Fibroblast of lung (primary cell): ENCODE measurements at regions not wholly inside any gene's neighbourhood (a gene's known extent, or its start where the extent isn't known, plus 50 kb on each side); places are given as distances from the start of the nearest gene placed in this dataset.
A peak's percentile ranks its signal among the peaks of the same experiment; 100 is the strongest.

Source experiments
- DNase-seq, 2 donors: peaks; one replicate each; pipeline versions ENCODE4 v3.0.0 to v3.0.0-alpha.2; 2010; ENCODE audit warnings: low read depth in 2 of 2
- H2AFZ ChIP-seq: 2 replicates; pipeline ENCODE4 v1.5.1; 2012; ENCODE audit warnings: low read length, control low read depth, inconsistent platforms
- H3K27ac ChIP-seq: 2 replicates; pipeline ENCODE4 v1.5.1; 2011; ENCODE audit warnings: low read length, control low read depth; ENCODE audit not compliant: insufficient read depth
- H3K27me3 ChIP-seq: 2 replicates; pipeline ENCODE4 v1.5.1; 2011; ENCODE audit warnings: mild to moderate bottlenecking, low read length; ENCODE audit not compliant: control insufficient read depth, insufficient read depth
- H3K36me3 ChIP-seq: 2 replicates; pipeline ENCODE4 v1.5.1; 2011; ENCODE audit warnings: low read length; ENCODE audit not compliant: control insufficient read depth, insufficient read depth
- H3K4me1 ChIP-seq: 2 replicates; pipeline ENCODE4 v1.5.1; 2011; ENCODE audit warnings: low read length; ENCODE audit not compliant: control insufficient read depth, insufficient read depth; ENCODE audit errors: extremely low read depth
- H3K4me2 ChIP-seq: 2 replicates; pipeline ENCODE4 v1.5.1; 2011; ENCODE audit warnings: low read length, control low read depth; ENCODE audit not compliant: insufficient read depth; ENCODE audit errors: extremely low read depth
- H3K4me3 ChIP-seq, 4 experiments: fragments of 200-600 bp in 1 of 4; sonication (generic) in 1 of 4; replicated peaks in 1 of 4; 2 replicates each; pipeline ENCODE4 v1.5.1; 2011 to 2016; ENCODE audit warnings: low read length in 4 of 4, low read depth in 3 of 4, mild to moderate bottlenecking in 3 of 4, control low read depth in 2 of 4, inconsistent platforms in 1 of 4, mixed read lengths in 1 of 4; ENCODE audit not compliant: insufficient read depth in 1 of 4; ENCODE audit errors: control extremely low read depth in 1 of 4
- H3K79me2 ChIP-seq: 2 replicates; pipeline ENCODE4 v1.5.1; 2012; ENCODE audit warnings: mild to moderate bottlenecking, low read length, inconsistent platforms; ENCODE audit not compliant: control insufficient read depth, insufficient read depth
- H3K9ac ChIP-seq: 2 replicates; pipeline ENCODE4 v1.5.1; 2011; ENCODE audit warnings: mild to moderate bottlenecking, low read length, control low read depth; ENCODE audit not compliant: insufficient read depth
- H3K9me3 ChIP-seq: 2 replicates; pipeline ENCODE4 v1.5.1; 2012; ENCODE audit warnings: low read depth, low read length; ENCODE audit not compliant: control insufficient read depth, insufficient read depth
- H4K20me1 ChIP-seq: 2 replicates; pipeline ENCODE4 v1.5.1; 2011; ENCODE audit warnings: low read length; ENCODE audit not compliant: control insufficient read depth, insufficient read depth; ENCODE audit errors: extremely low read depth
- CTCF ChIP-seq, 2 donors: IDR thresholded peaks in 1 of 2; conservative IDR thresholded peaks in 1 of 2; 1 replicate in 1 of 2; 2 replicates in 1 of 2; pipeline ENCODE4 v1.5.1; 2011 to 2012; ENCODE audit warnings: low read length in 2 of 2, control low read depth in 1 of 2, inconsistent platforms in 1 of 2, low read depth in 1 of 2, mild to moderate bottlenecking in 1 of 2
- EZH2 ChIP-seq: IDR thresholded peaks from 2 replicates; pipeline ENCODE4 v1.5.1; 2012; ENCODE audit warnings: low read length, control low read depth, mild to moderate bottlenecking; ENCODE audit errors: missing control alignments

- H3K27me3 ChIP-seq: no peaks in the 10 kb centered on the region
- no peaks in the 10 kb centered on the region for H3K9me3 ChIP-seq
- H3K79me2 ChIP-seq: no peaks in the 10 kb centered on the region
- H4K20me1 ChIP-seq: no peaks in the 10 kb centered on the region
- TF ChIP-seq CTCF (conservative IDR thresholded peaks at IDR 0.05 in 1 of 2, IDR thresholded peaks at IDR 0.05 in 1 of 2; ENCODE audit: low read depth in 1 of 2, low read length in 2 of 2): no peak
- TF ChIP-seq EZH2: no peak
- no peak overlapping the region for H3K9ac ChIP-seq
- no peak overlapping the region for H3K27ac ChIP-seq
- no peaks in the 10 kb centered on the region for H3K36me3 ChIP-seq
- H3K4me2 ChIP-seq: no peak overlapping the region
- H3K4me1 ChIP-seq: no peaks in the 10 kb centered on the region
- no peak overlapping the region for H3K4me3 ChIP-seq
- peak in 1 of 2 donors; percentile 18 for DNase-seq
- H2AFZ ChIP-seq: no peak overlapping the region
These were observed 92.9 kb upstream of the TNIP3 start for GRCh38 chr4:121256887-121257466.

DNA sequence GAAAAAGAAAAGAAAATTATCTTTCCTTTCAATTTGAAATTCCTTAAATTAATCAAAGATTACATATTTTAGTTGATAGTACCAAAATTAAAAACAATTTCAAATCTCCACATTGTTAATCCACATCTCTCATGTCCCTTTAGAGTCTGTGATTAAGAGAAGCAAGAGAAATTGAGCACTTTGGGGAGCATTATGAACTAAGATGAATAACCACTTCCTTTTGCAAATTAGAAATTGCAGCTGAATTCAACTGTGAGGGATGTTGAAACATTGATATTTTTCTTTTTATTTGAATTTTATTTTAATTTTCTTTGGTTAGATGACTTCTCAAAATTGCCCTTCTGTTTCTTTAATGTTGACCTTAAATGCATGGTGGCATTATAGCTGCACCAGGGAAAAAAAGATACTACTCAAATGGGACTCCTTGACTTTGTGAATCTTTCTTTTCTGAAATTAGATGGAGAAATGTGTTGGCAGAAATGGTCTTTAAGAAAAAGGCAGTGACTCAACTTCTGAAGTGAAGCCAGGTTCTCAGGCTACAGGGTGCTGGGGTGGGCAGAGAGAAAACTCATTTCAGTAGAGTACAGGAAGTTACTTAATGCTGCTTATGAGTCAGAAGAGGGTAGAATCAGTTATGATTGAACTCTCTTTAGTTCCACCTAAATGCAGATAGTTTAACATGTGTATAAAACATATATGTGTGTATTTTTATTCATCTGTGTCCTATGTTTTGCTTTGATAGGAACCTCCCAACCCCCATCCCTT, 92.0 kb upstream of the TNIP3 start:
- H3K27ac ChIP-seq: no peak overlapping the region

More for the DNA sequence above, 92.0 kb upstream of the TNIP3 start:
- Histone ChIP-seq H3K79me2 (no peaks in the 10 kb centered on the region), H3K9me3 (no peaks in the 10 kb centered on the region), H3K4me3 (no peak overlapping the region), H3K9ac (no peak overlapping the region), H3K36me3 (no peaks in the 10 kb centered on the region), H3K4me2 (no peak overlapping the region), H3K4me1 (no peaks in the 10 kb centered on the region), H3K27me3 (no peaks in the 10 kb centered on the region), H2AFZ (no peak overlapping the region), H4K20me1 (no peaks in the 10 kb centered on the region)
- TF ChIP-seq CTCF (conservative IDR thresholded peaks at IDR 0.05 in 1 of 2, IDR thresholded peaks at IDR 0.05 in 1 of 2; ENCODE audit: low read depth in 1 of 2, low read length in 2 of 2) (no peak), EZH2 (no peak)
- DNase-seq: peak; percentile 94 to 96
